ENCODE measurements at regions not wholly inside any gene's neighbourhood (a gene's known extent, or its start where the extent isn't known, plus 50 kb on each side); places are given as distances from the start of the nearest gene placed in this dataset.

DNA sequence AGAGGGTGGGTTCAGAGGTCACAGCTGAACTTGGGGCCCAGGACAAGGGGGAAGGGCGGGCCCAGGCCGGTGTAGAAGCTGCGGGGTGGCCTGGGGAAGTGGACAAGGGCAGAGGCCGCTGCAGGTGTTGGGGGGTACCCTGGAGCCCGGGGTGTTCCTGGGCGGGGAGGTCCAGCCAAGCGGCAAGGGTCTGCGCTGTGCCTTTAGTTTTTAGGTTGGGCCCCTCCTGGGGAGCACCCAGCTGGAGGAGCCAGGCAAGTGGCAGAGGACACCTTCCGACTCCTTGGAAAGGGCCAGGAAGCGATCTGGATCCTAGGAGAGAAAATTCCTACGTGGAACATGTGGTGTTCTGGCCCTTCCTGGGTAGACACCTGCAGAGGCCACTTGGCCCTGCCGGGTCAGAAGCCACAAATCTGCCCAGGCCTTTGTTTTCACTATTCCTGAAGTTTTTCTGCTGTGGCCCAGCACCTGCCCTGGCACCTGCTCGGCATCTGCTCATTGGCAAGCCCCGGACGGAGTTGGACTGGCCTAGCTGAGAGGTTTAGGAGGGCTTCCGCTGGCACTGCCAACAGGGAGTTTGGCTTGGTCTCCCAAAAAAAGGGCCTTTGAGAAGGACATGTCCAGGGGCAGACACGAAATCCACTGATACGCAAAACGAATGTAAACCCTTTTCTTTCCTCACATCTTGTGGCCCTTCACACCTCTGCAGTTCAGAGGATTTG is 61.1 kb downstream of the SMUG1 start:
- FAIRE-seq (no peak), DNase-seq (ENCODE audit: low read depth, low spot score) (no peak)
- CTCF ChIA-PET, result no interaction called here
- no peak overlapping the region for H3K27ac ChIP-seq (ENCODE audit: insufficient read depth, low read depth, low read length)
- no peaks in the 10 kb centered on the region for H3K36me3 ChIP-seq (ENCODE audit: control insufficient read depth in 2 of 2, extremely low read depth in 1 of 2, insufficient read depth in 2 of 2, low read length in 2 of 2)
- TF ChIP-seq FOS (IDR thresholded peaks at IDR 0.05; ENCODE audit: borderline replicate concordance, insufficient read depth, low read length) (no peak), JUN (IDR thresholded peaks at IDR 0.05; ENCODE audit: borderline replicate concordance, insufficient read depth, insufficient read length, low read depth) (no peak), GATA2 (IDR thresholded peaks at IDR 0.05; ENCODE audit: insufficient read depth, insufficient read length, low read depth, low read length) (no peak), POLR2AphosphoS5 (IDR thresholded peaks at IDR 0.05; ENCODE audit: insufficient read depth, low read depth, low read length) (no peak)
- no TSS peak for BruUV-seq (replicated peaks)
- peaks cover 44 to 60% of the 10 kb centered on the region in 2 experiments for H3K27me3 ChIP-seq (ENCODE audit: control insufficient read depth in 2 of 2, insufficient read depth in 2 of 2, low read length in 2 of 2)
- H2AFZ ChIP-seq (ENCODE audit: low read depth, low read length), result no peak overlapping the region
- no peaks in the 10 kb centered on the region for H3K79me2 ChIP-seq (ENCODE audit: control insufficient read depth, insufficient read depth, low read length)
- H3K9ac ChIP-seq (replicated peaks; ENCODE audit: extremely low read depth, insufficient read depth, low read length), result no peak overlapping the region
- H3K9me1 ChIP-seq (replicated peaks; ENCODE audit: control insufficient read depth, extremely low read depth, insufficient read depth, low read length), result no peaks in the 10 kb centered on the region
- POLR2A ChIA-PET, result no interaction called here
- no peaks in the 10 kb centered on the region for H4K20me1 ChIP-seq (replicated peaks; ENCODE audit: control insufficient read depth, extremely low read depth, insufficient read depth, low read length)
- H3K4me3 ChIP-seq (replicated peaks in 1 of 3; ENCODE audit: insufficient read depth in 1 of 3, low read depth in 1 of 3, low read length in 3 of 3), result no peak overlapping the region
- H3K9me3 ChIP-seq (replicated peaks; ENCODE audit: control insufficient read depth, insufficient read depth, low read length), result no peaks in the 10 kb centered on the region
- intact Hi-C loops (cut with micrococcal nuclease) (no loop called here), dilution Hi-C loops (cut with MboI; ENCODE audit: extremely low pct_ligation_motif_present, low sequenced_read_pairs) (no loop called here)
- no peak overlapping the region for H3K4me2 ChIP-seq (ENCODE audit: insufficient read depth, low read length)
- no peaks in the 10 kb centered on the region for H3K4me1 ChIP-seq (ENCODE audit: control insufficient read depth, extremely low read depth, insufficient read depth, low read length)

DNA sequence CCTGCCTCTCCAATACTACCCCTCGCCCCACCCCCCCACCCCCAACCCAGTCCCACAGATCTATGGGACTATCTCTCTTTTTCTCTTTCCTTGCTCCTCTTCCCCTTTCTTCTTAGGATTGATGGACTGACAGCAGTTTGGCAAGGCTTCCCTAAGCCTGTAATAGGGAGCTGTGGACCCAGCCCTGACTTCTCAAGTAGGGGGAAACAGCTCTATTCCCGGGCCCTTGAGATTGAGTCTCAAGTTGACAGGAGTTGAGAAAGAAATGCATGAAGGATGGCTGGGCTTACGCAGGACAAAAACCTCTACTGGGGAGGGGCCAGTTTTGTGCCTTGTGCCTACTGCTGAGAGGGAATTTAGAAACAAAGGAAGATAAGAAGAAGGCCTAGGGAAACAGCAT is 60.4 kb downstream of the SMUG1 start:
- ChIA-PET CTCF (no interaction called here), POLR2A (no interaction called here)
- Histone ChIP-seq H3K4me3 (replicated peaks in 1 of 3; ENCODE audit: insufficient read depth in 1 of 3, low read depth in 1 of 3, low read length in 3 of 3) (no peak overlapping the region), H3K27me3 (ENCODE audit: control insufficient read depth in 2 of 2, insufficient read depth in 2 of 2, low read length in 2 of 2) (peaks cover 45 to 62% of the 10 kb centered on the region in 2 experiments), H2AFZ (ENCODE audit: low read depth, low read length) (no peak overlapping the region), H3K36me3 (ENCODE audit: control insufficient read depth in 2 of 2, extremely low read depth in 1 of 2, insufficient read depth in 2 of 2, low read length in 2 of 2) (no peaks in the 10 kb centered on the region), H3K79me2 (ENCODE audit: control insufficient read depth, insufficient read depth, low read length) (no peaks in the 10 kb centered on the region), H3K9me3 (replicated peaks; ENCODE audit: control insufficient read depth, insufficient read depth, low read length) (no peaks in the 10 kb centered on the region), H3K9me1 (replicated peaks; ENCODE audit: control insufficient read depth, extremely low read depth, insufficient read depth, low read length) (no peaks in the 10 kb centered on the region), H4K20me1 (replicated peaks; ENCODE audit: control insufficient read depth, extremely low read depth, insufficient read depth, low read length) (no peaks in the 10 kb centered on the region), H3K27ac (ENCODE audit: insufficient read depth, low read depth, low read length) (no peak overlapping the region), H3K4me2 (ENCODE audit: insufficient read depth, low read length) (no peak overlapping the region), H3K4me1 (ENCODE audit: control insufficient read depth, extremely low read depth, insufficient read depth, low read length) (no peaks in the 10 kb centered on the region), H3K9ac (replicated peaks; ENCODE audit: extremely low read depth, insufficient read depth, low read length) (no peak overlapping the region)
- FAIRE-seq (no peak), DNase-seq (ENCODE audit: low read depth, low spot score) (no peak)
- dilution Hi-C loops (cut with MboI; ENCODE audit: extremely low pct_ligation_motif_present, low sequenced_read_pairs) (no loop called here), intact Hi-C loops (cut with micrococcal nuclease) (no loop called here)
- no TSS peak for BruUV-seq (replicated peaks)
- TF ChIP-seq, protein P1, sequence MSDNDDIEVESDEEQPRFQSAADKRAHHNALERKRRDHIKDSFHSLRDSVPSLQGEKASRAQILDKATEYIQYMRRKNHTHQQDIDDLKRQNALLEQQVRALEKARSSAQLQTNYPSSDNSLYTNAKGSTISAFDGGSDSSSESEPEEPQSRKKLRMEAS (IDR thresholded peaks at IDR 0.05; ENCODE audit: insufficient read depth, insufficient read length), result no peak
- no peak for TF ChIP-seq MYC (IDR thresholded peaks at IDR 0.05; ENCODE audit: low read depth, low read length)
- no peak for TF ChIP-seq GATA2 (IDR thresholded peaks at IDR 0.05; ENCODE audit: insufficient read depth, insufficient read length, low read depth, low read length)
- TF ChIP-seq, protein P2, sequence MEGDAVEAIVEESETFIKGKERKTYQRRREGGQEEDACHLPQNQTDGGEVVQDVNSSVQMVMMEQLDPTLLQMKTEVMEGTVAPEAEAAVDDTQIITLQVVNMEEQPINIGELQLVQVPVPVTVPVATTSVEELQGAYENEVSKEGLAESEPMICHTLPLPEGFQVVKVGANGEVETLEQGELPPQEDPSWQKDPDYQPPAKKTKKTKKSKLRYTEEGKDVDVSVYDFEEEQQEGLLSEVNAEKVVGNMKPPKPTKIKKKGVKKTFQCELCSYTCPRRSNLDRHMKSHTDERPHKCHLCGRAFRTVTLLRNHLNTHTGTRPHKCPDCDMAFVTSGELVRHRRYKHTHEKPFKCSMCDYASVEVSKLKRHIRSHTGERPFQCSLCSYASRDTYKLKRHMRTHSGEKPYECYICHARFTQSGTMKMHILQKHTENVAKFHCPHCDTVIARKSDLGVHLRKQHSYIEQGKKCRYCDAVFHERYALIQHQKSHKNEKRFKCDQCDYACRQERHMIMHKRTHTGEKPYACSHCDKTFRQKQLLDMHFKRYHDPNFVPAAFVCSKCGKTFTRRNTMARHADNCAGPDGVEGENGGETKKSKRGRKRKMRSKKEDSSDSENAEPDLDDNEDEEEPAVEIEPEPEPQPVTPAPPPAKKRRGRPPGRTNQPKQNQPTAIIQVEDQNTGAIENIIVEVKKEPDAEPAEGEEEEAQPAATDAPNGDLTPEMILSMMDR (IDR thresholded peaks at IDR 0.05; ENCODE audit: extremely low read depth in 1 of 2, insufficient read depth in 1 of 2, low read depth in 1 of 2, low read length in 2 of 2), result no peak
- no peak for TF ChIP-seq POLR2A (IDR thresholded peaks at IDR 0.05; ENCODE audit: low read depth, low read length)
- no peak for TF ChIP-seq JUN (IDR thresholded peaks at IDR 0.05; ENCODE audit: borderline replicate concordance, insufficient read depth, insufficient read length, low read depth)
- no peak for TF ChIP-seq FOS (IDR thresholded peaks at IDR 0.05; ENCODE audit: borderline replicate concordance, insufficient read depth, low read length)
- TF ChIP-seq POLR2AphosphoS5 (IDR thresholded peaks at IDR 0.05; ENCODE audit: insufficient read depth, low read depth, low read length), result no peak
- TF ChIP-seq EZH2 (IDR thresholded peaks at IDR 0.05; ENCODE audit: borderline replicate concordance, low read depth, low read length, severe bottlenecking), result no peak

All from endothelial cell of umbilical vein (primary cell).